GM12864 (cell line): ENCODE measurements at regions not wholly inside any gene's neighbourhood (a gene's known extent, or its start where the extent isn't known, plus 50 kb on each side); places are given as distances from the start of the nearest gene placed in this dataset.
A peak's percentile ranks its signal among the peaks of the same experiment; 100 is the strongest.

Source experiments
- DNase-seq: peaks from one replicate; pipeline ENCODE4 v3.0.0-alpha.2; 2011; ENCODE audit warnings: low read depth
- H3K4me3 ChIP-seq: 2 replicates; pipeline ENCODE4 v1.5.1; 2011; ENCODE audit warnings: mild to moderate bottlenecking, low read depth, low read length, control low read depth
- TF ChIP-seq, protein P1 (sequence below): IDR thresholded peaks from 2 replicates; pipeline ENCODE4 v1.5.1; 2011; ENCODE audit warnings: low read depth, mild to moderate bottlenecking, moderate library complexity, low read length, control low read depth, inconsistent platforms; ENCODE audit errors: missing control alignments

DNA sequence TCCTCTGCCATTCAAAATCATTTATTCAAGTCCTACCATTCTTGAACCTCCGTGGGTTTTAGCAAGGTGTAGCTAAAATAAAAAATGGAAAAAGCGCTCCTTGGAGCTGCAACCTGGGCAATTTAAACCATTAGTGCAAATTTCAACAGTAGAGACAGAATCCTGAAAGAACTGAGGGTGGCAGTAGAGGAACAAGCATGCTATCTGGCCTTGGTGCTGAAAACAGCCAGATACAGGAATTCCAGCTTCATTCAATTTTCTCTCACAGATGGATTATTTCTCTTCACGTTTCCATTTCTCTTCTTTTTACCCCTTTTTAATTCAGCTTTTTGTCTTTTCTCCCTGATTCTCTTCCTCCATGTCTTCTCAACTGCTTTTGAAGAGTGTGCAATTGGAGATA, 77.7 kb downstream of the OTUD1 start:
- DNase-seq: no peak
- TF ChIP-seq, protein P1, sequence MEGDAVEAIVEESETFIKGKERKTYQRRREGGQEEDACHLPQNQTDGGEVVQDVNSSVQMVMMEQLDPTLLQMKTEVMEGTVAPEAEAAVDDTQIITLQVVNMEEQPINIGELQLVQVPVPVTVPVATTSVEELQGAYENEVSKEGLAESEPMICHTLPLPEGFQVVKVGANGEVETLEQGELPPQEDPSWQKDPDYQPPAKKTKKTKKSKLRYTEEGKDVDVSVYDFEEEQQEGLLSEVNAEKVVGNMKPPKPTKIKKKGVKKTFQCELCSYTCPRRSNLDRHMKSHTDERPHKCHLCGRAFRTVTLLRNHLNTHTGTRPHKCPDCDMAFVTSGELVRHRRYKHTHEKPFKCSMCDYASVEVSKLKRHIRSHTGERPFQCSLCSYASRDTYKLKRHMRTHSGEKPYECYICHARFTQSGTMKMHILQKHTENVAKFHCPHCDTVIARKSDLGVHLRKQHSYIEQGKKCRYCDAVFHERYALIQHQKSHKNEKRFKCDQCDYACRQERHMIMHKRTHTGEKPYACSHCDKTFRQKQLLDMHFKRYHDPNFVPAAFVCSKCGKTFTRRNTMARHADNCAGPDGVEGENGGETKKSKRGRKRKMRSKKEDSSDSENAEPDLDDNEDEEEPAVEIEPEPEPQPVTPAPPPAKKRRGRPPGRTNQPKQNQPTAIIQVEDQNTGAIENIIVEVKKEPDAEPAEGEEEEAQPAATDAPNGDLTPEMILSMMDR: peak; percentile 40

DNA sequence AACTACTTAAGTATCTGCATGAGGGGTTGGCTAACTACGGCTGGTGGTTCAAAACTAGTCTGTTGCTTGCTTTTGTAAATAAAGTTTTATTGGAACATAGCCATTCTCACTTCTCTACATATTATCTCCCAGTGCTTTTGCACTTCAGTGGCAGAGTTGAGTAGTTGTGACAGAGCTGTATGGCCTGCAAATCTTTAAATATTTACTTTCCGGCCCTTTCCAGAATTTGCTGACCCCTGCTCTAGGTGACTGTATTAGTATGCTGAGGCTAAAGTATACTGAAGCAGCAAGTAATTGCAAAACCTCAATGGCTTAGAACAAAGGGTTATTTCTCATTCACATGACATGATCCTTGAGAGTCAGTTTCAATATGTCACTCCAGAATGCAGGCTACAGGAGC, 78.3 kb downstream of the OTUD1 start:
- TF ChIP-seq, protein P1: no peak
- DNase-seq: no peak
- no peak overlapping the region for H3K4me3 ChIP-seq

More for the DNA sequence above, 77.7 kb downstream of the OTUD1 start:
- no peak overlapping the region for H3K4me3 ChIP-seq

DNA sequence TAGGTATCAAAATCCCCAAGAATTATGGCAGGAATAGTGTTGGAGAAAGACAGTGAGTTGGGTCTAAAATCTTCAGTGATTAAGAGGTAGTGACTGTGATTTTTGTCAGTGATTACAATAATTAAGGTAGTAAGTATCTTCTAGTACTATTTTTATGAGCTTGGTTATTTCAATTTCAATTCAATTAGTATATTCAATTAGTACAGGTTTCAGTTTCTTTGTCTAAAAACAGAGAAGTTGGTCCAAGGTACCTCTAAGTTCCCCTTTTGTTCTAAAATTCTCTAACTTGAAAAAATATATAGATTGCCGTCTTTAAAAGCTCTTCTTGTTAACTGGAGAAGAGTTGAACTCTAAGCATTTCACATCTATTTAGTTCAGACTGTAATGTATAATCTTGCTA, 82.9 kb downstream of the OTUD1 start:
- DNase-seq: no peak
- no peak overlapping the region for H3K4me3 ChIP-seq
- TF ChIP-seq, protein P1: no peak

DNA sequence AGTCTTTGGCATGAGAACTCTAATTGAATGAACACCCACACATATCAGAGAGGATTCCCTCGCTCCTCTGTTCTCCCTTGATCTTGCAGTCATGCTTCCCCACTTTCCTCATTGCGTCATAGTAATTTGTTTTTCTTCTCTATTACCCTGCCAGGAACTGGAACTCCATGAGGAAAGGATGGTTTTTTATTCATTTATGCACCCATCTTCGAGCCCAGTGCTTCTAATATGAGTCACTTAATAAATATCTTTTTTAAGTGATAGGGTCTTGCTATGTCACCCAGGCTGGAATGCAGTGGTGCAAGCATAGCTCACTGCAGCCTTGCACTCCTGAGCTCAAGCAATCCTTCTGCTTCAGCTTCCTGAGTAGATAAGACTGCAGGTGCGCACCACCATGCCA, 83.5 kb downstream of the OTUD1 start:
- DNase-seq: no peak
- TF ChIP-seq, protein P1: no peak
- H3K4me3 ChIP-seq: no peak overlapping the region

DNA sequence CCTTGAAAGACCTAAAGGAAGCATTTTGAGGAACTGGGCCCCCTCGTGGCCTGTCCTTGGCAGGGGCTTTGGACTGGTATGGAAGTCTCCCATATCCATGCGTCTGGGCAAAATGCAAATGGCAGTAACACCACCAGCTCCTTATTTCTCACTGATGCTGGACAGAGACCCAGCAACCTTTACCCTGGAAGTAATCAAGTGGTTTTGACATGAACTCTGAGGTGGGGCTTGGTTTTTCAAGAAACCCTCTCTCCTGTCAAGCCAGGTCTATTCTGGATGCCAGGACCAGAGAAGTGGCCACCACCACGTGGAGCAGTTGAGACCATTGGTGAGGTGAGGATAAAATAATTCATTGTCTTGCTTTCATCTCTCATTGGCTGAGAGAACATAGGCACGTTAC, 84.4 kb downstream of the OTUD1 start:
- no peak overlapping the region for H3K4me3 ChIP-seq
- TF ChIP-seq, protein P1: peak; percentile 14
- DNase-seq: no peak

DNA sequence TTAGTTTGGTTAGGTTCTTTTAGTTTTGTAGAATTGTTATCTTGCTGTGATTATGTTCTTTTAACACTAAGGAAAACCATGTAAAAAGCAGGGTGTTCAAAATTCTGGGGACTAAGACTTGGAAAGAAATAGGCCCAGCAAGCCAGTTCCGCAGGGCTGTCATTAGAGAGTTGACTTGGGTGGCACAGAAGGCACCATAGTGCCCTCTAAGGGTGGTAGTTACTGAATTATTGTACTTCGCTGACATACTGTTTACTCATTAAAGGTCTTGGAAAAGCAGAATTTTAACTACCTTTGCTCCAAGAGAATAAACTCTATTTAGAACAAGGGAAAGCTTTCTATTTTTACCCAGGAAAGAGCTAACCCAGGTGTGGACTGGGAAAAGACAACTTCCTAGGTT, 86.5 kb downstream of the OTUD1 start:
- TF ChIP-seq, protein P1: peak; percentile 43
- H3K4me3 ChIP-seq: no peak overlapping the region
- DNase-seq: peak; percentile 12

DNA sequence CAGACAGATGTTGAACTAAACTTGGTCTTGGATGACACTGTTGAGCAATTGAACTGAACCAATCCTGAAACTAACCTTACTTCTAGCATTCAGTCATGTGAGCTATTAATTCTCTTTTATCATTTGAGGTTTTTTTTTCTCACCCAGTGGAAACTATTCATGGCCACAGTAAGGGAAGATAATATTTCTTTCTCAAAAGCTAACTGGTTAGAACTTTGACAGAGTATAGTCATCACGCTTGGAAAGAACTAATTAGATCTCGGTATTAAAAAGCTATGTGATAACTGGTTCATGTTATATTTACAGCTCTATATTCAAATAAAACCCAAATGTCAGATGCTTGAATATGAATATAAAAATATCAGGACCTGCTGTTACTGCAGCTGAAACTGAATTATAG, 89.5 kb downstream of the OTUD1 start:
- H3K4me3 ChIP-seq: no peak overlapping the region
- TF ChIP-seq, protein P1: no peak
- no peak for DNase-seq
